PFSK-1 (cell line): ENCODE measurements at regions not wholly inside any gene's neighbourhood (a gene's known extent, or its start where the extent isn't known, plus 50 kb on each side); places are given as distances from the start of the nearest gene placed in this dataset.

Experiments used
- POLR2AphosphoS5 ChIP-seq: IDR thresholded peaks from 2 replicates; pipeline ENCODE4 v1.6.1; 2012; ENCODE audit warnings: low read depth, mild to moderate bottlenecking, control low read depth, low read length, moderate library complexity
- TF ChIP-seq, protein P1 (sequence below), 2 experiments: IDR thresholded peaks; 2 replicates each; pipeline versions ENCODE4 v1.6.1 to v1.8.0; 2011 to 2012; ENCODE audit warnings: low read depth in 2 of 2, low read length in 2 of 2, control low read depth in 1 of 2, inconsistent platforms in 1 of 2, mild to moderate bottlenecking in 1 of 2, moderate library complexity in 1 of 2; ENCODE audit not compliant: insufficient read depth in 1 of 2

DNA sequence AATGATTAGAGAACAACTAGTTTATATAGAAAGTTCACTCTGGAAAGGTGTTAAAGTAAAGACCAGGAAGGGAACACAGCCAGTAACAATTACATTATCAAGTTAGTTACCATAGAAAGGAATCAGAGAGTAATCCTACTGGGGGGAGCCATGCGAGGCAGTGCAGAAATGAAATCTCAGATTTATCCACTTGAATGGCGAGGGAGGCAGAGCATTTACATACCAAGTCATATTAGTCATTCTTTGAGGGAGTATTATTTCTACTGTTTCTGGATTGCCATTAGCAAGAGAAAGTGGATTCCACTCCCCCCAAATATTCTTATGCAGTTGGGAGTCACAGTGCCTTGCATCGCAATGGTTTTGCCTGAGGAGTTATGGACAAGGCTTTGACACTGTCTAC lies 472.7 kb upstream of the TRIB2 start:
- no peak for TF ChIP-seq POLR2AphosphoS5
- TF ChIP-seq, protein P1, sequence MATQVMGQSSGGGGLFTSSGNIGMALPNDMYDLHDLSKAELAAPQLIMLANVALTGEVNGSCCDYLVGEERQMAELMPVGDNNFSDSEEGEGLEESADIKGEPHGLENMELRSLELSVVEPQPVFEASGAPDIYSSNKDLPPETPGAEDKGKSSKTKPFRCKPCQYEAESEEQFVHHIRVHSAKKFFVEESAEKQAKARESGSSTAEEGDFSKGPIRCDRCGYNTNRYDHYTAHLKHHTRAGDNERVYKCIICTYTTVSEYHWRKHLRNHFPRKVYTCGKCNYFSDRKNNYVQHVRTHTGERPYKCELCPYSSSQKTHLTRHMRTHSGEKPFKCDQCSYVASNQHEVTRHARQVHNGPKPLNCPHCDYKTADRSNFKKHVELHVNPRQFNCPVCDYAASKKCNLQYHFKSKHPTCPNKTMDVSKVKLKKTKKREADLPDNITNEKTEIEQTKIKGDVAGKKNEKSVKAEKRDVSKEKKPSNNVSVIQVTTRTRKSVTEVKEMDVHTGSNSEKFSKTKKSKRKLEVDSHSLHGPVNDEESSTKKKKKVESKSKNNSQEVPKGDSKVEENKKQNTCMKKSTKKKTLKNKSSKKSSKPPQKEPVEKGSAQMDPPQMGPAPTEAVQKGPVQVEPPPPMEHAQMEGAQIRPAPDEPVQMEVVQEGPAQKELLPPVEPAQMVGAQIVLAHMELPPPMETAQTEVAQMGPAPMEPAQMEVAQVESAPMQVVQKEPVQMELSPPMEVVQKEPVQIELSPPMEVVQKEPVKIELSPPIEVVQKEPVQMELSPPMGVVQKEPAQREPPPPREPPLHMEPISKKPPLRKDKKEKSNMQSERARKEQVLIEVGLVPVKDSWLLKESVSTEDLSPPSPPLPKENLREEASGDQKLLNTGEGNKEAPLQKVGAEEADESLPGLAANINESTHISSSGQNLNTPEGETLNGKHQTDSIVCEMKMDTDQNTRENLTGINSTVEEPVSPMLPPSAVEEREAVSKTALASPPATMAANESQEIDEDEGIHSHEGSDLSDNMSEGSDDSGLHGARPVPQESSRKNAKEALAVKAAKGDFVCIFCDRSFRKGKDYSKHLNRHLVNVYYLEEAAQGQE (IDR thresholded peaks at IDR 0.05; ENCODE audit: insufficient read depth in 1 of 2, low read depth in 2 of 2, low read length in 2 of 2): no peak
